LNCaP clone FGC (cell line): ENCODE measurements at regions not wholly inside any gene's neighbourhood (a gene's known extent, or its start where the extent isn't known, plus 50 kb on each side); places are given as distances from the start of the nearest gene placed in this dataset.

Experiments
- DNase-seq: peaks from one replicate; pipeline ENCODE4 v3.0.0-alpha.2; 2011; ENCODE audit warnings: low read depth
- H3K4me3 ChIP-seq: 2 replicates; pipeline ENCODE4 v1.5.1; 2011; ENCODE audit warnings: mild to moderate bottlenecking, low read depth, low read length, control low read depth
- CTCF ChIP-seq: IDR thresholded peaks from 2 replicates; pipeline ENCODE4 v1.5.1; 2012; ENCODE audit warnings: mild to moderate bottlenecking; ENCODE audit not compliant: control insufficient read depth, insufficient read depth; ENCODE audit errors: extremely low read depth

DNA sequence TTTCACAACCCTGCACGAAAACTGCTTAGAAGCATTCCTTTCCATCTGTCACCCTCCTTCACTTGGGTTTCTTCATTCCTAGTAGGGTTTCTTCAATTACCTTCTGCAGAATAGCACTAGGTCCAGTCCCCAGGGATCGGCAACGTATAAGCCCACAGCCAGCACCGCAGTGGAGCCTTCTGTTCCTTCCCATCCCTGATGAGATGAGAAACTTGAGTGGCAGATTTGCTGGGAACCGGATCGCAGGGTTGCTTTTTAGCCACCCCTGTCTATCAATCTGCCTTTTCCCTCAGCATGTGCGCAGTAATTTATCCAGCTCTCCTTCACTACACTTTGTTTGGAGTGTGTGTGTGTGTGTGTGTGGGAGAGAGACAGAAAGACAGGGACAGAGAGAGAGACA is 94.2 kb downstream of the CD8B2 start:
- DNase-seq: no peak
- no peak for TF ChIP-seq CTCF
- no peak overlapping the region for H3K4me3 ChIP-seq

- DNase-seq: no peak
- no peak for TF ChIP-seq CTCF
Observed at GRCh38 chr2:106581755-106582147, 94.6 kb downstream of the CD8B2 start.

DNA sequence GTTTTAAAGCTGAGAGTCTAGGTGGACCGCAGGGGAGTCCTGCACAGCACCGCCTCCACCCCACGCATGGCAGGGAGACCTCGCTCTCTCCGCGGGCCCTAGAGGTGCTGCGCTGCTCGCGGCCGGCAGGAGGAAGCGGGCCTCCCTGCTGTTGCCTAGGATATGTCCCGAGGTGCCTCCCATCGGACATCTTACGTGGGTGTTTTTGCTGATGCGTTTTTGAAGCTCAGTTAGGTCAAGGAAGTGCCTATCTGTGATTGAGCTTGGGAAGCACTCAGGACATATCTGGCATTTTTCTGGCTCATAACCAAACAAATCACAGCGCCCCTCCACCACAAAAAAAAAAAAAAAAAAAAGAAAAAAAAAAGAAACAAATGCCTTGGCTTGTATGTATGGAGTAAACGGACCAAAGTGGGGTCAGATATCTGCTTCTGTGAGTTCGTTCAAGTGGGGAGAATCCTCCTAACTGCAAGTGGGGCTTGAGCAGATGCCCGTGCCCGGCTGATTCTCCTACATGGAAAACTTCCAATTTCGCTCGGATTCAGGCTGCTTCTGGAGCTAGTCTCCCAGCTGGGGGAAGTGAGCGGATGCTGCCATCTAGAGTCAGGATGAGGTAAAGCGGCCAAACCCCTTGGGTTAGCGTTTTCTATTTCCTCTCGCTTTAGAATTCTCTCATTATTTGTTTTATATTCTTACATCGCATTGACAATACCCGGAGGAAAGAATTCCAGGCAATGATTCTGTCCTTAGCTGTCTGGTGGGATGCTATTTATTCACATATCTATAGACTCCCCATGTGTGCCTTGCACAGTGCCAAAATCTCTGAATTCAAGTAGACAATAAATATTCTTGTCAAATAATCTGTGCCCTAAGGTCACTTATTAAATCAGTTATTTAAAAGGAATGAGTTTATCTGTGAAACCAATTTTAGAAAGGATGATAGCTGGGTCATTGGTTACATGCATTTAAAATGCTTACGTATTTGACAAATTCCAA is 95.3 kb downstream of the CD8B2 start:
- TF ChIP-seq CTCF: peak; percentile 78
- peak; percentile 46 for DNase-seq
- no peak overlapping the region for H3K4me3 ChIP-seq

More at GRCh38 chr2:106581755-106582147, 94.6 kb downstream of the CD8B2 start:
- H3K4me3 ChIP-seq: no peak overlapping the region

DNA sequence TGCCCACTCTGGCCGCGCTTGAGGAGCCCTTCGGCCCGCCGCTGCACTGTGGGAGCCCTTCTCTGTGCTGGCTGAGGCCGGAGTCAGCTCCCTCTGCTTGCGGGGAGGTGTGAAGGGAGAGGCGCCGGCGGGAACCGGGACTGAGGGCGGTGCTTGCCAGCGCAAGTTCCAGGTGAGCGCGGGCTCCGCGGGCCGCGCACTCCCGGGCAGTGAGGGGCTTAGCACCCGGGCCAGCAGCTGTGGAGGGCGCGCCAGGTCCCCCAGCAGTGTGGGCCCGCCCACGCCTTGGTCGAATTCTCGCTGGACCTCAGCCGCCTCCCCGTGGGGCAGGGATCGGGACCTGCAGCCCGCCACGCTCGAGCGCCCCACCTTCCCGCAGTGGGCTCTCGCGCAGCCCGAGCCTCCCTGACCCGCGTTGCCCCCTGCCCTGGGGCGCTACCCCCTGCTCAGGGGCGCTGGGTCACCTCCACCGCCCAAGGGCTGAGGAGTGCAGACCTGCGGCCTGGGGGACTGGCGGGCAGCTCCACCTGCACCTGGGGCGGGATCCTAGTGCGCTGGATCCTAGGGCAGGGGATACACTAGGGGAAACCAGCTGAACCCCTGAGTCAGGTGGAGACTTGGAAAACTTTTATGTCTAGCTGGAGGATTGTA is 97.3 kb downstream of the CD8B2 start:
- TF ChIP-seq CTCF: no peak
- H3K4me3 ChIP-seq: no peak overlapping the region
- no peak for DNase-seq

- no peak for TF ChIP-seq CTCF
- no peak for DNase-seq
- no peak overlapping the region for H3K4me3 ChIP-seq
Observed at GRCh38 chr2:106596844-106597243, 109.7 kb downstream of the CD8B2 start.

- DNase-seq: no peak
- no peak overlapping the region for H3K4me3 ChIP-seq
- no peak for TF ChIP-seq CTCF
Observed at GRCh38 chr2:106599540-106599939, 112.4 kb downstream of the CD8B2 start.
